MM.1S (cell line): ENCODE measurements at regions not wholly inside any gene's neighbourhood (a gene's known extent, or its start where the extent isn't known, plus 50 kb on each side); places are given as distances from the start of the nearest gene placed in this dataset.

Experiments used
- DNase-seq: peaks from one replicate; pipeline ENCODE4 v3.0.0-alpha.2; 2015
- H2AFZ ChIP-seq: fragments of 300-600 bp; sonication (generic); 2 replicates; pipeline ENCODE4 v1.6.0; 2016; ENCODE audit warnings: antibody characterized with exemption, low read length
- H3F3A ChIP-seq: fragments of 300-600 bp; sonication (generic); 2 replicates; pipeline ENCODE4 v1.6.1; 2016; ENCODE audit warnings: mild to moderate bottlenecking, antibody characterized with exemption, low read length, moderate library complexity, mixed read lengths; ENCODE audit not compliant: insufficient read depth
- H3K27ac ChIP-seq: fragments of 300-600 bp; sonication (generic); 2 replicates; pipeline ENCODE4 v1.5.1; 2016; ENCODE audit warnings: mild to moderate bottlenecking, low read length
- H3K27me3 ChIP-seq: fragments of 300-600 bp; sonication (generic); replicated peaks from 2 replicates; pipeline ENCODE4 v1.6.0; 2016; ENCODE audit warnings: low read length; ENCODE audit not compliant: insufficient read depth
- H3K36me3 ChIP-seq: fragments of 300-600 bp; sonication (generic); replicated peaks from 2 replicates; pipeline ENCODE4 v1.6.1; 2016; ENCODE audit warnings: mild to moderate bottlenecking, low read length, mixed read lengths; ENCODE audit not compliant: insufficient read depth
- H3K4me1 ChIP-seq: fragments of 300-600 bp; sonication (generic); 2 replicates; pipeline ENCODE4 v1.6.1; 2016; ENCODE audit warnings: low read length, mixed read lengths
- H3K4me2 ChIP-seq: fragments of 300-600 bp; sonication (generic); 2 replicates; pipeline ENCODE4 v1.6.0; 2016; ENCODE audit warnings: low read depth, low read length
- H3K4me3 ChIP-seq: fragments of 300-600 bp; sonication (generic); 2 replicates; pipeline ENCODE4 v1.5.1; 2016; ENCODE audit warnings: low read length, mixed read lengths
- H3K79me2 ChIP-seq: fragments of 300-600 bp; sonication (generic); 2 replicates; pipeline ENCODE4 v1.6.1; 2016; ENCODE audit warnings: mixed run types, low read length, mixed read lengths
- H3K9ac ChIP-seq: fragments of 300-600 bp; sonication (generic); 2 replicates; pipeline ENCODE4 v1.6.1; 2016; ENCODE audit warnings: low read length, mixed read lengths
- H3K9me2 ChIP-seq: fragments of 300-600 bp; sonication (generic); replicated peaks from 2 replicates; pipeline ENCODE4 v1.6.1; 2016; ENCODE audit warnings: mild to moderate bottlenecking, low read length, mixed read lengths; ENCODE audit not compliant: insufficient read depth
- H3K9me3 ChIP-seq: fragments of 300-600 bp; sonication (generic); replicated peaks from 2 replicates; pipeline ENCODE4 v1.6.1; 2016; ENCODE audit warnings: mild to moderate bottlenecking, low read length, mixed read lengths; ENCODE audit not compliant: insufficient read depth
- H4K20me1 ChIP-seq: fragments of 300-600 bp; sonication (generic); 2 replicates; pipeline ENCODE4 v1.6.1; 2016; ENCODE audit warnings: mild to moderate bottlenecking, low read length, moderate library complexity, mixed read lengths; ENCODE audit not compliant: insufficient read depth
- EZH2 ChIP-seq: fragments of 300-600 bp; sonication (generic); optimal IDR thresholded peaks from 2 replicates; pipeline ENCODE3; 2017; ENCODE audit warnings: low read depth, mild to moderate bottlenecking, antibody characterized with exemption, low read length, mixed read lengths
- EZH2phosphoT487 ChIP-seq: fragments of 300-600 bp; sonication (generic); IDR thresholded peaks from 2 replicates; pipeline ENCODE4 v1.6.1; 2018; ENCODE audit warnings: antibody characterized with exemption, low read length
- TF ChIP-seq, protein P1 (sequence below): fragments of 300-600 bp; sonication (generic); IDR thresholded peaks from 2 replicates; pipeline ENCODE4 v1.5.1; 2016; ENCODE audit warnings: antibody characterized with exemption, low read length, mixed read lengths

DNA sequence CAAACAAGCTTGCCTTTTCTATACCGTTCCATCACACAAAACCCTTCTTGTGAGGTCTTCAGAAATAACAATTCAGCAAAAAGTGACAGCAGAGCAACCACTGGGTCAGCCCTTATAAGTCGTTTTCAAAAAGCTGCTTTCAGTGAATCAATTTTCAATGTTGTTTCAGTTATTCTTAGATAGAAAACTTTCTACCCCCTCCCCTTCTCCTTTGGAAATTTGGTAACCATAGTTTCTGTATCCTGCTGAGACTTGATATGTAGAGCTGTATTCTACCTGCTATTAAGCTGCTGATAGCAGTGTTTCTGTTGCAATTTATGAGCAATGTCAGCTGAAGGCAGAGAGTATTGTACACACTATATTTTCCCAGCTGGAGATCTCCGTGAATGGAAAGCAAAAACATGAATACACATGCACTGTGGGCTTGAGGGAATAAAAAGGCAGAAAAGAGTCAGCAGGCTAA lies 75.7 kb downstream of the ZNF608 start:
- H3K9me3 ChIP-seq, result no peaks in the 10 kb centered on the region
- H3K4me1 ChIP-seq, result no peaks in the 10 kb centered on the region
- H3K4me3 ChIP-seq, result no peak overlapping the region
- H2AFZ ChIP-seq, result no peak overlapping the region
- no peaks in the 10 kb centered on the region for H3K9me2 ChIP-seq
- TF ChIP-seq EZH2 (no peak), EZH2phosphoT487 (no peak)
- TF ChIP-seq, protein P1, sequence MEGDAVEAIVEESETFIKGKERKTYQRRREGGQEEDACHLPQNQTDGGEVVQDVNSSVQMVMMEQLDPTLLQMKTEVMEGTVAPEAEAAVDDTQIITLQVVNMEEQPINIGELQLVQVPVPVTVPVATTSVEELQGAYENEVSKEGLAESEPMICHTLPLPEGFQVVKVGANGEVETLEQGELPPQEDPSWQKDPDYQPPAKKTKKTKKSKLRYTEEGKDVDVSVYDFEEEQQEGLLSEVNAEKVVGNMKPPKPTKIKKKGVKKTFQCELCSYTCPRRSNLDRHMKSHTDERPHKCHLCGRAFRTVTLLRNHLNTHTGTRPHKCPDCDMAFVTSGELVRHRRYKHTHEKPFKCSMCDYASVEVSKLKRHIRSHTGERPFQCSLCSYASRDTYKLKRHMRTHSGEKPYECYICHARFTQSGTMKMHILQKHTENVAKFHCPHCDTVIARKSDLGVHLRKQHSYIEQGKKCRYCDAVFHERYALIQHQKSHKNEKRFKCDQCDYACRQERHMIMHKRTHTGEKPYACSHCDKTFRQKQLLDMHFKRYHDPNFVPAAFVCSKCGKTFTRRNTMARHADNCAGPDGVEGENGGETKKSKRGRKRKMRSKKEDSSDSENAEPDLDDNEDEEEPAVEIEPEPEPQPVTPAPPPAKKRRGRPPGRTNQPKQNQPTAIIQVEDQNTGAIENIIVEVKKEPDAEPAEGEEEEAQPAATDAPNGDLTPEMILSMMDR, result no peak
- no peak for DNase-seq
- H4K20me1 ChIP-seq, result no peaks in the 10 kb centered on the region
- no peaks in the 10 kb centered on the region for H3K27me3 ChIP-seq
- H3K36me3 ChIP-seq, result no peaks in the 10 kb centered on the region
- H3F3A ChIP-seq, result no peaks in the 10 kb centered on the region
- H3K4me2 ChIP-seq, result no peak overlapping the region
- no peak overlapping the region for H3K9ac ChIP-seq
- no peak overlapping the region for H3K27ac ChIP-seq
- no peaks in the 10 kb centered on the region for H3K79me2 ChIP-seq

DNA sequence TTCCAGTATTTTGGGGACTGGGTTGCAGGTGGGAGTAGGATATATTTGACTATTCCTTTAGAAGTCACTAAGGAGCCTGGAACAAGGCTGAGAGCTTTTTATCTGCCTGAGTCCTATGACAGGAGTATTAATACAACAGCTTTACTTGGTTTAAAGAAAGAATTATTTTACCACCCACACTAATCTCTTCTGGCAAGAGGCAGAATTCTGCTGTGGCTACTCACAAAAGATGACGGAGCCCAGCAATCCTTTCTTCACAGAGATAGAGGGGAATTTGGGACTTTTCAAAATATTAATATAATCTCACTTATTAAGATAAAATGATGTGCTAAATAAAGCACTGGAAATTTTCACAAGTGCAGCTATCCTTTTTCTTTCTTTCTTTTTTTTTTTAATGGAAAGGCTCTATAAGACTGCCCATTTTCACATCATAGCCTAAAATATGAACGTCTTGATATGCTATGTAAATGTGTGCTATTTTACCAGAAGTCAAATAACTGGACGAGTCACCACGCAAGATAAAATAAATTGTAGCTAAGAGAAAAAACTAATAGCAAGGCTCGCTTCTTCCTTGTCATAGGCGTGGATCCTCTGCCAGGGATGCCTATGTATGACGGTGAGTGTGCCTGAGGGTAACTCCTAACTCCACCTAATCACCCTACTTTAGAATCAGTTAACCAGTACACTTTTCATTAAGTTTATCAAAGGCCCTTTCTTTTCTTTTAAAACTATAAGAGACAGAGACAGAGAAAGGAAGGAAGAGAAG lies 76.3 kb downstream of the ZNF608 start:
- H3K27me3 ChIP-seq, result no peaks in the 10 kb centered on the region
- no peaks in the 10 kb centered on the region for H4K20me1 ChIP-seq
- no peaks in the 10 kb centered on the region for H3F3A ChIP-seq
- H3K4me2 ChIP-seq, result no peak overlapping the region
- DNase-seq, result no peak
- no peaks in the 10 kb centered on the region for H3K4me1 ChIP-seq
- no peaks in the 10 kb centered on the region for H3K9me3 ChIP-seq
- no peak overlapping the region for H3K9ac ChIP-seq
- H2AFZ ChIP-seq, result no peak overlapping the region
- H3K79me2 ChIP-seq, result no peaks in the 10 kb centered on the region
- TF ChIP-seq EZH2 (no peak), EZH2phosphoT487 (no peak)
- TF ChIP-seq, protein P1, result no peak
- H3K27ac ChIP-seq, result no peak overlapping the region
- no peaks in the 10 kb centered on the region for H3K9me2 ChIP-seq
- no peaks in the 10 kb centered on the region for H3K36me3 ChIP-seq
- H3K4me3 ChIP-seq, result no peak overlapping the region

DNA sequence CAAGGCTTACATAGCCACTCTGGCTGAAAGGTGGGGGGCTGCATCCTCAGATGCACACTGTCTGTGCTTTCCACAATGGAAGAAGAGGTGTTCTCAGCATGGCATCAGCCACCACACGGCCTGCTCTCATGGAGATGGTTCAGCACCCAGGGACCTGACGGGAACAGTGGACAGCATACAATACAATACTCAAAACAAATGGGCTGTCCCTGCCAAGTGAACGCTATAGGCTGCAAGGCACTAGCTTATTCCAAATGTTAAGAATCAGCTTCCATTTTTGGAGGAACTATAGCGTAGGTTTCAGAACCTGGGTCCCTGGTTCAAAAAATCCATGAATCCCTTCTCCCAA lies 77.2 kb downstream of the ZNF608 start:
- Histone ChIP-seq H3K27ac (no peak overlapping the region), H4K20me1 (no peaks in the 10 kb centered on the region), H3K4me2 (no peak overlapping the region), H2AFZ (no peak overlapping the region), H3K36me3 (no peaks in the 10 kb centered on the region), H3K4me3 (no peak overlapping the region), H3K9me3 (no peaks in the 10 kb centered on the region), H3K9ac (no peak overlapping the region), H3K79me2 (no peaks in the 10 kb centered on the region), H3K4me1 (no peaks in the 10 kb centered on the region), H3K9me2 (no peaks in the 10 kb centered on the region), H3F3A (no peaks in the 10 kb centered on the region), H3K27me3 (no peaks in the 10 kb centered on the region)
- DNase-seq, result no peak
- no peak for TF ChIP-seq EZH2
- no peak for TF ChIP-seq EZH2phosphoT487
- TF ChIP-seq, protein P1, result no peak
